ENCODE measurements at regions not wholly inside any gene's neighbourhood (a gene's known extent, or its start where the extent isn't known, plus 50 kb on each side); places are given as distances from the start of the nearest gene placed in this dataset.

DNA sequence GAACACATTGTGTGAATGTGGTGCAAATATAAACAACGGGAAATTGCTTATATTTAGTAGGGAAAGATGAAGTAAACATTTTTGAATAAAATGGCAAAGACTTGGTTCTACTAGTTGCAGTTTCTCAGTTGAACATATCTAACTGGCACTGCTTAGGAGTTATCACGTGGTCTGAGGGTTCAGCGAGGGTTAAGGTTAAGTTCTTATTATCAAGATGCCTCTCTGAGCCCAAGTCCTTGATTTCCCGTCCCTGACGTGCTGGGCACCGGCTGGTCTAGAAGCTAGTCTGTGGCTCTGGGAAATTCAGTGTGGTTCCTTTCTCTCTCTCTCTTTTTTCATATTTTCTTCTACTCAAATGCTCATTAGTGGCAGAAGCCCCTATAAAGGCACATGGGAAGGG is 81.6 kb upstream of the PITX1 start:
- TF ChIP-seq CTCF (IDR thresholded peaks at IDR 0.05; ENCODE audit: low read depth, low read length, missing input control) = no peak
- no peak for TF ChIP-seq ZBTB33 (IDR thresholded peaks at IDR 0.05)
- no peak for TF ChIP-seq FOXA2 (IDR thresholded peaks at IDR 0.05)
- TF ChIP-seq SP1 (IDR thresholded peaks at IDR 0.05) = no peak
- H3K27ac ChIP-seq (ENCODE audit: low read depth in 1 of 2, low read length in 2 of 2) = no peak overlapping the region

DNA sequence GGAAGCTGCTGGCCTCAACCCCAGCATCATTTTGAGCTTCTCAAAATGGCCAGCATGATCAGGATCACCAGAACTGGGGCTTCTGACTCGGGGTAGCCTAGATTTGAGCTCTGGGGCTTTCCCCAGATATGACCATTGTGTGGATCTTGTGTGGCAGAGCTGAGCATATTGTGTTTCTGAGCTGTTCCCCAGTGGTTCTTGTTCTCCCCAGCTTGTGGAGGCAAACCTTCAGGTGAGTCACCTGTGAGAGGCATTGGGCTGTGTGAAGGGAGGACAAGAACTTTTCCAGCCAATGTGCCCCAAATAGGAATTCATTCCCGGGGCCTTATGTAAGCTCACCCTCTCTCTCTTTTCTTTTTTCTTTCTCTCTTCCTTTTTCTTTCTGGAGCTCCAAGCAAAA is 80.7 kb upstream of the PITX1 start:
- TF ChIP-seq CTCF (IDR thresholded peaks at IDR 0.05; ENCODE audit: low read depth, low read length, missing input control) (no peak), HNF4G (IDR thresholded peaks at IDR 0.05) (no peak), RAD21 (IDR thresholded peaks at IDR 0.05) (no peak), FOXA2 (IDR thresholded peaks at IDR 0.05) (no peak), FOXA1 (IDR thresholded peaks at IDR 0.05) (no peak), MAX (IDR thresholded peaks at IDR 0.05) (no peak), GABPA (IDR thresholded peaks at IDR 0.05 in 1 of 2, conservative IDR thresholded peaks at IDR 0.05 in 1 of 2) (no peak), TAF1 (conservative IDR thresholded peaks at IDR 0.05) (no peak), ZBTB33 (IDR thresholded peaks at IDR 0.05) (no peak), SP1 (IDR thresholded peaks at IDR 0.05) (no peak), YY1 (IDR thresholded peaks at IDR 0.05) (no peak), EGR1 (IDR thresholded peaks at IDR 0.05; ENCODE audit: low read depth in 2 of 2) (no peak), JUND (IDR thresholded peaks at IDR 0.05) (no peak), RXRA (IDR thresholded peaks at IDR 0.05) (no peak), NR2F2 (IDR thresholded peaks at IDR 0.05) (no peak), HNF4A (conservative IDR thresholded peaks at IDR 0.05) (no peak)
- TF ChIP-seq, protein P1, sequence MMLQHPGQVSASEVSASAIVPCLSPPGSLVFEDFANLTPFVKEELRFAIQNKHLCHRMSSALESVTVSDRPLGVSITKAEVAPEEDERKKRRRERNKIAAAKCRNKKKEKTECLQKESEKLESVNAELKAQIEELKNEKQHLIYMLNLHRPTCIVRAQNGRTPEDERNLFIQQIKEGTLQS (IDR thresholded peaks at IDR 0.05) = no peak
- TF ChIP-seq, protein P2, sequence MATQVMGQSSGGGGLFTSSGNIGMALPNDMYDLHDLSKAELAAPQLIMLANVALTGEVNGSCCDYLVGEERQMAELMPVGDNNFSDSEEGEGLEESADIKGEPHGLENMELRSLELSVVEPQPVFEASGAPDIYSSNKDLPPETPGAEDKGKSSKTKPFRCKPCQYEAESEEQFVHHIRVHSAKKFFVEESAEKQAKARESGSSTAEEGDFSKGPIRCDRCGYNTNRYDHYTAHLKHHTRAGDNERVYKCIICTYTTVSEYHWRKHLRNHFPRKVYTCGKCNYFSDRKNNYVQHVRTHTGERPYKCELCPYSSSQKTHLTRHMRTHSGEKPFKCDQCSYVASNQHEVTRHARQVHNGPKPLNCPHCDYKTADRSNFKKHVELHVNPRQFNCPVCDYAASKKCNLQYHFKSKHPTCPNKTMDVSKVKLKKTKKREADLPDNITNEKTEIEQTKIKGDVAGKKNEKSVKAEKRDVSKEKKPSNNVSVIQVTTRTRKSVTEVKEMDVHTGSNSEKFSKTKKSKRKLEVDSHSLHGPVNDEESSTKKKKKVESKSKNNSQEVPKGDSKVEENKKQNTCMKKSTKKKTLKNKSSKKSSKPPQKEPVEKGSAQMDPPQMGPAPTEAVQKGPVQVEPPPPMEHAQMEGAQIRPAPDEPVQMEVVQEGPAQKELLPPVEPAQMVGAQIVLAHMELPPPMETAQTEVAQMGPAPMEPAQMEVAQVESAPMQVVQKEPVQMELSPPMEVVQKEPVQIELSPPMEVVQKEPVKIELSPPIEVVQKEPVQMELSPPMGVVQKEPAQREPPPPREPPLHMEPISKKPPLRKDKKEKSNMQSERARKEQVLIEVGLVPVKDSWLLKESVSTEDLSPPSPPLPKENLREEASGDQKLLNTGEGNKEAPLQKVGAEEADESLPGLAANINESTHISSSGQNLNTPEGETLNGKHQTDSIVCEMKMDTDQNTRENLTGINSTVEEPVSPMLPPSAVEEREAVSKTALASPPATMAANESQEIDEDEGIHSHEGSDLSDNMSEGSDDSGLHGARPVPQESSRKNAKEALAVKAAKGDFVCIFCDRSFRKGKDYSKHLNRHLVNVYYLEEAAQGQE (IDR thresholded peaks at IDR 0.05) = no peak
- Histone ChIP-seq H3K36me3 (ENCODE audit: control insufficient read depth in 4 of 4, insufficient read depth in 3 of 4, low read depth in 1 of 4, low read length in 3 of 4) (no peaks in the 10 kb centered on the region), H3K9ac (ENCODE audit: low read depth in 1 of 2, low read length in 2 of 2) (no peak overlapping the region), H3K9me3 (ENCODE audit: control insufficient read depth in 4 of 4, low read length in 3 of 4) (no peaks in the 10 kb centered on the region), H3K4me3 (ENCODE audit: low read depth in 1 of 3, low read length in 3 of 3) (no peak overlapping the region), H3K4me1 (ENCODE audit: control insufficient read depth in 4 of 4, insufficient read depth in 4 of 4, low read length in 3 of 4) (no peaks in the 10 kb centered on the region), H3K27me3 (ENCODE audit: control insufficient read depth in 4 of 4, insufficient read depth in 4 of 4, low read length in 3 of 4) (no peaks in the 10 kb centered on the region), H3K27ac (ENCODE audit: low read depth in 1 of 2, low read length in 2 of 2) (no peak overlapping the region)
- 81% methylated on average over 2 of the region's 2 CpGs for WGBS
- no peak for DNase-seq (ENCODE audit: low spot score)

More for the DNA sequence above, 81.6 kb upstream of the PITX1 start:
- 68% methylated on average over 6 of the region's 6 CpGs for WGBS
- H3K9me3 ChIP-seq (ENCODE audit: control insufficient read depth in 4 of 4, low read length in 3 of 4) = no peaks in the 10 kb centered on the region
- no peak for DNase-seq (ENCODE audit: low spot score)
- H3K36me3 ChIP-seq (ENCODE audit: control insufficient read depth in 4 of 4, insufficient read depth in 3 of 4, low read depth in 1 of 4, low read length in 3 of 4) = no peaks in the 10 kb centered on the region
- no peak overlapping the region for H3K9ac ChIP-seq (ENCODE audit: low read depth in 1 of 2, low read length in 2 of 2)
- H3K27me3 ChIP-seq (ENCODE audit: control insufficient read depth in 4 of 4, insufficient read depth in 4 of 4, low read length in 3 of 4) = no peaks in the 10 kb centered on the region
- no peaks in the 10 kb centered on the region for H3K4me1 ChIP-seq (ENCODE audit: control insufficient read depth in 4 of 4, insufficient read depth in 4 of 4, low read length in 3 of 4)
- H3K4me3 ChIP-seq (ENCODE audit: low read depth in 1 of 3, low read length in 3 of 3) = no peak overlapping the region

All from liver (tissue), 8 donors.